ENCODE measurements at regions not wholly inside any gene's neighbourhood (a gene's known extent, or its start where the extent isn't known, plus 50 kb on each side); places are given as distances from the start of the nearest gene placed in this dataset.

GRCh38 chr20:54933212-54933904 lies 458.0 kb downstream of the DOK5 start:
- Histone ChIP-seq H3K27me3 (ENCODE audit: control insufficient read depth, insufficient read depth, low read length) (no peaks in the 10 kb centered on the region), H3K79me2 (ENCODE audit: control insufficient read depth, insufficient read depth, low read length) (no peaks in the 10 kb centered on the region), H2AFZ (ENCODE audit: low read length) (no peak overlapping the region), H3K36me3 (ENCODE audit: control insufficient read depth, insufficient read depth, low read length) (no peaks in the 10 kb centered on the region), H3K27ac (ENCODE audit: insufficient read depth, low read length) (no peak overlapping the region), H3K9ac (ENCODE audit: insufficient read depth, low read length) (no peak overlapping the region), H4K20me1 (ENCODE audit: control insufficient read depth, extremely low read depth, insufficient read depth, low read length) (no peaks in the 10 kb centered on the region), H3K4me1 (ENCODE audit: control insufficient read depth, extremely low read depth, insufficient read depth, low read length) (no peaks in the 10 kb centered on the region), H3K9me3 (ENCODE audit: control insufficient read depth, insufficient read depth, low read depth, low read length) (no peaks in the 10 kb centered on the region), H3K4me3 (replicated peaks in 1 of 4; ENCODE audit: control extremely low read depth in 1 of 4, insufficient read depth in 1 of 4, low read depth in 3 of 4, low read length in 4 of 4) (no peak overlapping the region), H3K4me2 (ENCODE audit: extremely low read depth, insufficient read depth, low read length) (no peak overlapping the region)
- TF ChIP-seq CTCF (conservative IDR thresholded peaks at IDR 0.05 in 1 of 2, IDR thresholded peaks at IDR 0.05 in 1 of 2; ENCODE audit: low read depth in 1 of 2, low read length in 2 of 2) (no peak), EZH2 (IDR thresholded peaks at IDR 0.05; ENCODE audit: low read length, missing control alignments) (no peak)
- no peak for DNase-seq (ENCODE audit: low read depth in 2 of 2)

GRCh38 chr20:54929191-54929590 lies 453.8 kb downstream of the DOK5 start:
- DNase-seq (ENCODE audit: low read depth in 2 of 2): no peak
- Histone ChIP-seq H3K36me3 (ENCODE audit: control insufficient read depth, insufficient read depth, low read length) (no peaks in the 10 kb centered on the region), H3K9ac (ENCODE audit: insufficient read depth, low read length) (no peak overlapping the region), H3K9me3 (ENCODE audit: control insufficient read depth, insufficient read depth, low read depth, low read length) (no peaks in the 10 kb centered on the region), H3K79me2 (ENCODE audit: control insufficient read depth, insufficient read depth, low read length) (no peaks in the 10 kb centered on the region), H3K27ac (ENCODE audit: insufficient read depth, low read length) (no peak overlapping the region), H3K27me3 (ENCODE audit: control insufficient read depth, insufficient read depth, low read length) (no peaks in the 10 kb centered on the region), H3K4me3 (replicated peaks in 1 of 4; ENCODE audit: control extremely low read depth in 1 of 4, insufficient read depth in 1 of 4, low read depth in 3 of 4, low read length in 4 of 4) (no peak overlapping the region), H3K4me2 (ENCODE audit: extremely low read depth, insufficient read depth, low read length) (no peak overlapping the region), H4K20me1 (ENCODE audit: control insufficient read depth, extremely low read depth, insufficient read depth, low read length) (no peaks in the 10 kb centered on the region), H2AFZ (ENCODE audit: low read length) (no peak overlapping the region), H3K4me1 (ENCODE audit: control insufficient read depth, extremely low read depth, insufficient read depth, low read length) (no peaks in the 10 kb centered on the region)
- TF ChIP-seq CTCF (conservative IDR thresholded peaks at IDR 0.05 in 1 of 2, IDR thresholded peaks at IDR 0.05 in 1 of 2; ENCODE audit: low read depth in 1 of 2, low read length in 2 of 2) (no peak), EZH2 (IDR thresholded peaks at IDR 0.05; ENCODE audit: low read length, missing control alignments) (no peak)

DNA sequence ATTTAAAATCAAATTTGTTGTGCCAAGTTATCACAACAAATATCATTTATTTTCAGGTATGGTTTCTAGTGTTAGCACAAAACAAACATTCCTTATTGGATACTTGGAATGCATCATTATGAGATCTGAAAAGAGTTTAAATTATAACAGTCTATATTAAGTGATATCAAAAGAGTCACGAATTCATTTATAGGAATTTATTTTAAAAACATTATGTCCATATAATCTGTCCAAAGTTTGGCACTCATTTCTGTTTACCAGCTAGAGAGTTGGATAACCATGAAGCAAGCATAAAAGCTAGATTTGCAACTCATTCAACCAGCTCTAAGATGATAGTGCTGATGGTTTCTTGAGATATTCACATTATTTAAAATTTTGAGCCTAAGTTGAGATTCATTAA lies 453.2 kb downstream of the DOK5 start:
- no peak overlapping the region for H3K27ac ChIP-seq (ENCODE audit: insufficient read depth, low read length)
- H3K9ac ChIP-seq (ENCODE audit: insufficient read depth, low read length): no peak overlapping the region
- H3K4me1 ChIP-seq (ENCODE audit: control insufficient read depth, extremely low read depth, insufficient read depth, low read length): no peaks in the 10 kb centered on the region
- no peak overlapping the region for H3K4me2 ChIP-seq (ENCODE audit: extremely low read depth, insufficient read depth, low read length)
- no peaks in the 10 kb centered on the region for H3K79me2 ChIP-seq (ENCODE audit: control insufficient read depth, insufficient read depth, low read length)
- no peaks in the 10 kb centered on the region for H3K36me3 ChIP-seq (ENCODE audit: control insufficient read depth, insufficient read depth, low read length)
- no peak overlapping the region for H2AFZ ChIP-seq (ENCODE audit: low read length)
- no peak overlapping the region for H3K4me3 ChIP-seq (replicated peaks in 1 of 4; ENCODE audit: control extremely low read depth in 1 of 4, insufficient read depth in 1 of 4, low read depth in 3 of 4, low read length in 4 of 4)
- no peak for DNase-seq (ENCODE audit: low read depth in 2 of 2)
- H4K20me1 ChIP-seq (ENCODE audit: control insufficient read depth, extremely low read depth, insufficient read depth, low read length): no peaks in the 10 kb centered on the region
- no peak for TF ChIP-seq EZH2 (IDR thresholded peaks at IDR 0.05; ENCODE audit: low read length, missing control alignments)
- no peak for TF ChIP-seq CTCF (conservative IDR thresholded peaks at IDR 0.05 in 1 of 2, IDR thresholded peaks at IDR 0.05 in 1 of 2; ENCODE audit: low read depth in 1 of 2, low read length in 2 of 2)
- H3K9me3 ChIP-seq (ENCODE audit: control insufficient read depth, insufficient read depth, low read depth, low read length): no peaks in the 10 kb centered on the region
- no peaks in the 10 kb centered on the region for H3K27me3 ChIP-seq (ENCODE audit: control insufficient read depth, insufficient read depth, low read length)

Data from fibroblast of lung (primary cell).